Osteoblast (primary cell): ENCODE measurements at regions not wholly inside any gene's neighbourhood (a gene's known extent, or its start where the extent isn't known, plus 50 kb on each side); places are given as distances from the start of the nearest gene placed in this dataset.

Experiments
- DNase-seq: peaks from one replicate; pipeline ENCODE4 v3.0.0; 2011; ENCODE audit warnings: low spot score, mixed read lengths; ENCODE audit not compliant: insufficient read length; ENCODE audit errors: missing footprints
- H2AFZ ChIP-seq: 2 replicates; pipeline ENCODE4 v1.6.0; 2011; ENCODE audit warnings: mild to moderate bottlenecking, low read length
- H3K27ac ChIP-seq: 2 replicates; pipeline ENCODE4 v1.5.1; 2011; ENCODE audit warnings: mild to moderate bottlenecking, low read depth, low read length, moderate library complexity
- H3K27me3 ChIP-seq: 2 replicates; pipeline ENCODE4 v1.6.0; 2012; ENCODE audit warnings: mild to moderate bottlenecking, control low read depth, inconsistent platforms, low read length, moderate library complexity; ENCODE audit not compliant: insufficient read depth
- H3K36me3 ChIP-seq: 2 replicates; pipeline ENCODE4 v1.5.1; 2011; ENCODE audit warnings: mild to moderate bottlenecking, low read length, control low read depth, moderate library complexity; ENCODE audit not compliant: insufficient read depth
- H3K4me1 ChIP-seq: 2 replicates; pipeline ENCODE4 v1.5.1; 2011; ENCODE audit warnings: mild to moderate bottlenecking, low read length, control low read depth, moderate library complexity; ENCODE audit not compliant: insufficient read depth
- H3K4me2 ChIP-seq: 2 replicates; pipeline ENCODE4 v1.6.0; 2011; ENCODE audit warnings: mild to moderate bottlenecking, low read length; ENCODE audit not compliant: insufficient read depth
- H3K4me3 ChIP-seq: fragments of 200-600 bp; sonication (generic); 3 replicates; pipeline ENCODE4 v1.5.1; 2012; ENCODE audit warnings: mild to moderate bottlenecking, low read length, inconsistent platforms; ENCODE audit not compliant: insufficient read depth
- H3K79me2 ChIP-seq: 2 replicates; pipeline ENCODE4 v1.6.0; 2012; ENCODE audit warnings: mild to moderate bottlenecking, low read length, control low read depth, inconsistent platforms; ENCODE audit not compliant: insufficient read depth
- H3K9me3 ChIP-seq: 2 replicates; pipeline ENCODE4 v1.5.1; 2011; ENCODE audit warnings: low read depth, low read length, control low read depth
- H4K20me1 ChIP-seq: 2 replicates; pipeline ENCODE4 v1.6.0; 2012; ENCODE audit warnings: mild to moderate bottlenecking, low read length, control low read depth; ENCODE audit not compliant: insufficient read depth
- TF ChIP-seq, protein P1 (sequence below): IDR thresholded peaks from 2 replicates; pipeline ENCODE4 v1.5.1; 2011; ENCODE audit warnings: mild to moderate bottlenecking, low read depth, low read length, moderate library complexity; ENCODE audit errors: extremely low read depth

DNA sequence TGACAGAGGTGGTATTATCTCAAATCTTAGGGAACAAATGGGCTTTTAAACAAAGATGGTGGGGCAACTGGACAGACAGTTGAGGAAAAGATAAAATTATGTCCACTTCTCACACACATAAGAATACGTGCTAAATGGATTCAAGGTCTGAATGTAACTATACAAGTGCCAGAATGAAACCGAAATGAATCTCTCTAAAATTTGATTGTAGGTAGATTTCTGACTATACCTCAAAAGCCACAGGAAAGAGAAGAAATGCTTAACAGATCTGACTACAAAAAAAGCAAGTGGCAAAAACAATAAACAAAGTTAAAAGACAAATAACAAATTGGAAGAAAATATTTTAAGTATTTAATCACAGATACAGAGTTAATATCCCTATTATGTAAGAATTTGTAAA lies 182.7 kb upstream of the OLIG3 start:
- no peak overlapping the region for H3K4me3 ChIP-seq
- H3K9me3 ChIP-seq: no peaks in the 10 kb centered on the region
- H3K79me2 ChIP-seq: no peaks in the 10 kb centered on the region
- TF ChIP-seq, protein P1, sequence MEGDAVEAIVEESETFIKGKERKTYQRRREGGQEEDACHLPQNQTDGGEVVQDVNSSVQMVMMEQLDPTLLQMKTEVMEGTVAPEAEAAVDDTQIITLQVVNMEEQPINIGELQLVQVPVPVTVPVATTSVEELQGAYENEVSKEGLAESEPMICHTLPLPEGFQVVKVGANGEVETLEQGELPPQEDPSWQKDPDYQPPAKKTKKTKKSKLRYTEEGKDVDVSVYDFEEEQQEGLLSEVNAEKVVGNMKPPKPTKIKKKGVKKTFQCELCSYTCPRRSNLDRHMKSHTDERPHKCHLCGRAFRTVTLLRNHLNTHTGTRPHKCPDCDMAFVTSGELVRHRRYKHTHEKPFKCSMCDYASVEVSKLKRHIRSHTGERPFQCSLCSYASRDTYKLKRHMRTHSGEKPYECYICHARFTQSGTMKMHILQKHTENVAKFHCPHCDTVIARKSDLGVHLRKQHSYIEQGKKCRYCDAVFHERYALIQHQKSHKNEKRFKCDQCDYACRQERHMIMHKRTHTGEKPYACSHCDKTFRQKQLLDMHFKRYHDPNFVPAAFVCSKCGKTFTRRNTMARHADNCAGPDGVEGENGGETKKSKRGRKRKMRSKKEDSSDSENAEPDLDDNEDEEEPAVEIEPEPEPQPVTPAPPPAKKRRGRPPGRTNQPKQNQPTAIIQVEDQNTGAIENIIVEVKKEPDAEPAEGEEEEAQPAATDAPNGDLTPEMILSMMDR: no peak
- H3K4me1 ChIP-seq: no peaks in the 10 kb centered on the region
- DNase-seq: no peak
- no peak overlapping the region for H3K27ac ChIP-seq
- no peaks in the 10 kb centered on the region for H4K20me1 ChIP-seq
- H3K36me3 ChIP-seq: no peaks in the 10 kb centered on the region
- H2AFZ ChIP-seq: no peak overlapping the region
- no peak overlapping the region for H3K4me2 ChIP-seq
- peaks cover 12% of the 10 kb centered on the region for H3K27me3 ChIP-seq

DNA sequence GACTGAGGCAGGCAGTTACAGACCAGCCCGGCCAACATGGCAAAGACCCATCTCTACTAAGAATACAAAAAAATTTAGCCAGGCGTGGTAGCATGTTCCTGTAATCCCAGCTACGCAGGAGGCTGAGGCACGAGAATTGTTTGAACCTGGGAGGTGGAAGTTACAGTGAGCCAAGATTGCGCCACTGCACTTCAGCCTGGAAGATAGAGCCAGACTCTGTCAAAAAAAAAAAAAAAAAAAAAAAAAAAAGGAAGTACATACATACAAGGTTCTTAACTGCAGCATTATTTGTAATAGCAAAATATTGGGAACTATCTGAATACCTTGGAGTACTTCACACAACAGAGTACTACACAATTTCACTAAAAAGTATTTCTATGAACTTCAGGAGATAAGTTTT lies 183.5 kb upstream of the OLIG3 start:
- no peak for DNase-seq
- H3K79me2 ChIP-seq: no peaks in the 10 kb centered on the region
- H3K36me3 ChIP-seq: no peaks in the 10 kb centered on the region
- peaks cover 9% of the 10 kb centered on the region for H3K27me3 ChIP-seq
- no peaks in the 10 kb centered on the region for H4K20me1 ChIP-seq
- H2AFZ ChIP-seq: no peak overlapping the region
- H3K4me2 ChIP-seq: no peak overlapping the region
- no peaks in the 10 kb centered on the region for H3K9me3 ChIP-seq
- no peak overlapping the region for H3K27ac ChIP-seq
- TF ChIP-seq, protein P1: no peak
- no peaks in the 10 kb centered on the region for H3K4me1 ChIP-seq
- no peak overlapping the region for H3K4me3 ChIP-seq

DNA sequence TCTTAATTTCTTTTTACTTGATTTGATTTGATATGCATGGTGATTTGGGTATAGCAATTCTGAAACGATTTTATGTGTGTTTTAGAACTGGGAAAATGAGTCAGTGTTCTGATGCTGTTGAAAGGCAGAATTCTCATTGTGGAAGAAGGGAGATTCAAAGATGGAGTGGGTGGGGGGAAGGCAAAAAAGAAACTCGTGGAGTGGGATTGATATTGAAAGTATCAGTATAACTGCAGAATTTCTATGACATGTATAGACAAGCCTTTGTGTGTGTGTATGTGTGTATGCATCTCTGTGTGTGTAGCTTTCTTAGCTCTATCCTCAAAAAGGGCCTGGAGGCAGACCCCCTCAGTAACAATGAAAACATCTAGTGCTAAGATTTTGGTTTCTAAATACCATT lies 184.3 kb upstream of the OLIG3 start:
- Histone ChIP-seq H3K4me2 (no peak overlapping the region), H3K27ac (no peak overlapping the region), H2AFZ (no peak overlapping the region), H3K9me3 (no peaks in the 10 kb centered on the region), H3K27me3 (peaks cover 2% of the 10 kb centered on the region), H4K20me1 (no peaks in the 10 kb centered on the region), H3K4me3 (no peak overlapping the region), H3K79me2 (no peaks in the 10 kb centered on the region), H3K36me3 (no peaks in the 10 kb centered on the region), H3K4me1 (no peaks in the 10 kb centered on the region)
- DNase-seq: no peak
- TF ChIP-seq, protein P1: no peak

DNA sequence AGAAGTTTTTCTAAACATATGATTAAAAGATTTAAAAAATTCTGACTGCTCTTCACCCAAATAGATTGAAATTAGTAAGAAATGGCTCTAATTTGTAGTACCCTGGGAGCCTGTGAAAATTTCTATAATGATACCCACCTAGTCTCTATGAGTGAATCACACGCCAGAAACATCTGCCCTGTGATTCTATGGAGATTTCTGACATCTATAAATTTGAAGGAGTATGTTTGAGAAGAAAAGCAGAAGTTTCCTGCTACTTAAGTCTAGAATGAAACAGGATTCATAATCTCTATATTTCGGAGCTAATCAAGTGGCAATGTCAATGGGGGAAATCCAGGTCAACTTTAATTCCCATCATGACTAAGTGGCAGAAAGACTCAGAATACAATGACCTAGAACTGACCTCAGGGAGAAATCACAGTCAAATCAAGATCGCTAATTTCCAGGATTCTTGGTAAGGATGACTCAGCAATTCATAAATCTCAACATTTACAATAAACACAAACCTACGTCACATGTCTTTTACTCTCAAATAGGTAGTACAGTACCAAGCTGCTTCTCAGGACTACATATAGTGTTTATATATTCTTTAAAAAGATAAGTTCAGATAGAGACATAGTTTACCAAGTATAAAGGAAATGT lies 186.2 kb upstream of the TNFAIP3 start:
- no peak for DNase-seq
- no peak overlapping the region for H3K27ac ChIP-seq
- no peaks in the 10 kb centered on the region for H3K4me1 ChIP-seq
- no peak overlapping the region for H2AFZ ChIP-seq
- H3K27me3 ChIP-seq: no peaks in the 10 kb centered on the region
- no peaks in the 10 kb centered on the region for H4K20me1 ChIP-seq
- H3K79me2 ChIP-seq: no peaks in the 10 kb centered on the region
- TF ChIP-seq, protein P1: no peak
- no peak overlapping the region for H3K4me3 ChIP-seq
- no peaks in the 10 kb centered on the region for H3K36me3 ChIP-seq
- no peak overlapping the region for H3K4me2 ChIP-seq
- no peaks in the 10 kb centered on the region for H3K9me3 ChIP-seq
